NOMO-1 treated with DMSO at 0.1 percent for 48 hours (cell line): ENCODE measurements at regions not wholly inside any gene's neighbourhood (a gene's known extent, or its start where the extent isn't known, plus 50 kb on each side); places are given as distances from the start of the nearest gene placed in this dataset.

Source experiments
- DNase-seq: peaks from one replicate; lab custom pipeline; 2025; ENCODE audit not compliant: unreplicated experiment; lab: John Stamatoyannopoulos, UW

DNA sequence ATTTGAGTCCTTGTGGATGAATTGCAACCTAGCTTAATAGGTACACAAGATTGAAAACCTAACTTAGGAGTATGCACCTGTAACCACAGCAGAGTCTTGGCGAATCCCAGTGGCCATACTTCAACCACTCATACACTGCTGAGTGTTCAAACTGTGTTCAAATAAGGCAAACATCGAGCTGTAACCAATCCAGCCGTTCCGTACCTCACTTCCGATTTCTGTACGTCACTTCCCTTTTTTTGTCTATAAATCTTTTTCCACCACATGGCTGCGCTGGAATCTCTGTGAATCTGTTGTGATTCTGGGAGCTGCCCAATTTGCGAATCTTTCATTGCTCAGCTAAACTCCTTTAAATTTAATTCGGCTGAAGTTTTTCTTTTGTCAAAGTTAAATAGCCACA, 190.6 kb downstream of the MAF start:
- DNase-seq: peak; percentile 28

DNA sequence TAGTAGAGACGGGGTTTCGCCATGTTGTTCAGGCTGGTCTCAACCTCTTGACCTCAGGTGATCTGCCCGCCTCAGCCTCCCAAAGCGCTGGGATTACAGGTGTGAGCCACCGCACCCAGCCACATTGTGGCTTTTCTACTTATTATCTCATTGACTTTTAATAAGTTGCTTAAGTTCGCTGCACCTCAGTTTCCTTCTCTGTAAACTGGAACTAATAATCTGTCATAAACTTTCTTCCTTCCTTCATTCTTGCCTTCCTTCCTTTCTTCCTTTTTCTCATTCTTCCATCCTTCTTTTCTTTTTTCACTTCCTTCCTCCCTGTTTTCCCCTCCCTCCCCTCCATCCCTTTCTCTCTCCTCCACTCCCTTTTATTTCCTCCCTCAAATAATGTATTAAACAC, 192.2 kb downstream of the MAF start:
- DNase-seq: no peak

DNA sequence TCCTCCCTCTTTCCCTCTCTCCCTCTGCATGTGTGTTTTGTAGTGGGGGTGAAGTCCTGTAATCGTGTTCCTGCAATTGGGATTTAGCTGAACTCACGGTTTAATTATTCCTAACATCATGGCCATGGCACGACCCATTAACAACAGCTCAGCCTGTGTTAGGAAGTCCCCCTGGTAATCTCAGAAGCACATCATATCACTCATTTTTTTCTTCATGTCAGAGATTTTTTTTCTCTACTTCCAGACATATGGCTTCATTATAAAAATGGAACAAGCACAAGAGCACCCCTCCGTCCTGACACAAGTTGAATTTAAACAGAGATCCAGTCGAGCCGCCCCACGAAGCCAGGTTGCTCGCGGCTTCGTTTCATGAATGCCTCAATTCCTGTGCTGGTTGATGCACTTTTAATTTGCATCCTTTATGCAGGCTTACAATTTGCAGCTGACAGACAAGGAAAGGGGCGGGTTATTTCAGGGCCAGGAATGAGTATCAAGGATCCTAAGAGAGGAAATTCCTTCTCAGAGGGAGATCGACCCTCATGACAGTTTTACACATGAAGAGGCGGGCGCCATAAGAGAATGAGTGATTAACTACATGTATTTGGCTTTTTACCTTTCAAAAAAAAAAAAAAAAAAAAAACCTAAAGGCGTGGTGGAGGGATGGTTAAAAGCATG, 192.9 kb downstream of the MAF start:
- DNase-seq: no peak

DNA sequence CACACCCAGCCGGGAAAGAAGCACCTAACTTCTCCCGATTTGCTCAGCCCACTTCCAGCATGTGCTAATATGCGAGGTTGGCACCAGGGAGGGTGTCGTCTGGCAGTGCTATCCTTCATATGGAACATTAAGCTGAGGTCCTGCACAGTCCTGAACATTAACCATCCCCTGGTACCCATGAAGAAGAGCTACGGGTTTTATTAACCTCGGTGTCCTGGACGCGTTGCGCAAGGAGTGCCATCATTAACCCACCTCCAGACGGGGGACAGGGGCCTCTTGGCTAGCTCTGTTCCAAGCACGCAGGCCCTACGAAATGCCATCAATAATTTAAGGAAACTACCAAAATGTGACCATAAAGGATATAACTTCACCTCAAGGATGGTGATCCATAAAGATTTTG, 193.5 kb downstream of the MAF start:
- DNase-seq: no peak

DNA sequence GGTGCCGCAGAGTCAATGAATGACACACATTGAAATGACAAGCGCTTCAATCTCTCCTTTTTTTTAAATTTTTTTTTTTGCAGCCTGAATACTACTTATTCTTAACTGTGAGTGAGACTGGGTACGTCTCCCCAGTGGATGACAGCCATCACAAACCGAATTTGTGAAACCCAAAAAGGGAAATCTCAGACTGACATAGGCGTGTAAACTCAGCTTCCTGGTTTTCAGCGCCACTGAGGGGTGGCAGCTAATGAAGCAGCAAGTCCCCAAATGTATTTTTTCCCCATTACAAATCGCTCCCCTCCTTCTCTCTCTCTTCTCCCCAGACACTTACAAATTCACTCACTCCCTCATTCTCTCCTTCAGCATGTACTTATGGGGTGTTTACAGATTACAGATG, 196.0 kb downstream of the MAF start:
- peak; percentile 23 for DNase-seq

DNA sequence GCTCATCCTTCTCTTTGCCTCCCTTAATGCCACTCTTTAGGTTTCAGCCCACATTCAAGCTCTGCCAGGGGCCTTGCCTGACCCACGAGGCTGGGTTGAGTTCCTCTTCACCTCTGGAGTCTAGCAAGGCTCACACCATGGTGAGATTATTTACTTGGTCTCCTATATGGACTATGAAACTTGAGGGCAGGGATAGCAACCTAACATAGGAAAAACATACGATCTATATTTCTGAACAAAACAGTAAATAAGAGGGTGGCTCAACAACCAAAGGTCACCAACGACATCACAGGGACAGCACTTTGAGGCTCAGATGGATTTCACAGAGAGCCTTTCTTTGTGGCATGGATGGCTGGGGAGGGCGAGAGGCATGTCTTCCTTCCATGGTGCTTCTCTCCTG, 197.0 kb downstream of the MAF start:
- no peak for DNase-seq

DNA sequence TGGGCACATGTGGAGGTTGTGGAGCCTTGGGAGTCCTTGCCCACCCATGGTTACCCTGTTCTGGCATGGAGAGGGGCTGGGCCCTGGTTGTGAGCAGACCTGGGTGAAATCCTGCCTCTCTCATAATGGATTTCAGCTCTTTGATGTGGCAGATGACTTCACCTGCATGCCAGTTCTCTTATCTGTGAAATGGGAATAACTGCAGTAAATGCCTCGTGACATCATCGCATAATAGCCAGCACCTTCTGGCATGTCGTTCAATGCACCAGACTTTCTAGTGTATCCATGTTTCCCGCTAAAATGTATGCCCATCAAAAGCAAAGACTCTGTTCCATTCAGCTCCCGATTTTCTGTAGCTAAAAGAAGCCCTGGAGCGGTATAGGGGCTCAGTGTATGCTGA, 197.6 kb downstream of the MAF start:
- DNase-seq: no peak

DNA sequence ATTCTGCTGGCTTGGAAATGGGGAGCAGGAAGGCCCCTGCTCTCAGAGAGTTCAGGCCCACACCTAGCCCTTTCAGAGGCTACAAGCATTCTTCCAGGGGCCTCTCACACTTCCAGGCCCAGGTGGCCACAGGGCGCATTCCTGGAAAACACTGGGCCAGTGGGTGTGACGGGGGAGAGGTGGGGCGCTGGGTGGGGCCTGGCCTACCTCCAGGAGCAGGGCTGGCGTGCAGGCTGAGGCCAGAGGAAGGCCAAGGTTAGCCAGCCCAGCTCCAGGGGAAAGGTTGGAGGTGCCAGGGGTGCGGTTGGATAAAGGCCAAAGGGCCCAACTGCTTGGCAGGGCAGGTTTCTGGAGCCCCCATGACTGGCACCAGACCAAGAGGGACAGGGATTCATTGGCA, 198.2 kb downstream of the MAF start:
- DNase-seq: no peak

DNA sequence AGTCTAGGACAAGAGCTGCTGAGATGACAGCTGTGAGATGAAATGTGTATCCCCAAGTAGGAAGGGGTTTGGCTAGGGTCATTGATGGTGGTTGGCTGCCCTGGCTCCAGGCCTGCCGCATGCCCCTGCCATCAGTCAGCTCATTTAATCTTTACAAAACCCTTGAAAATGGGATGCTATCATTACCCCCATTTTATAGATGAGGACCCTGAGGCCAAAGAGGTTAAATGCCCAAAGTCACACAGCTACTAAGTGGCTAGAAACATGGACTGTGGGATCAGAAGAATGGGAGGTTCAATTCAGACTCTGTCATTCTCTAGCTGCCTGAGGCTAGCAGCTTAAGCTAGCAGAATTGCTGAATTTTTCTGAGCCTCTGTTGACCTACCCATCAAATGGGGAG, 198.8 kb downstream of the MAF start:
- no peak for DNase-seq

DNA sequence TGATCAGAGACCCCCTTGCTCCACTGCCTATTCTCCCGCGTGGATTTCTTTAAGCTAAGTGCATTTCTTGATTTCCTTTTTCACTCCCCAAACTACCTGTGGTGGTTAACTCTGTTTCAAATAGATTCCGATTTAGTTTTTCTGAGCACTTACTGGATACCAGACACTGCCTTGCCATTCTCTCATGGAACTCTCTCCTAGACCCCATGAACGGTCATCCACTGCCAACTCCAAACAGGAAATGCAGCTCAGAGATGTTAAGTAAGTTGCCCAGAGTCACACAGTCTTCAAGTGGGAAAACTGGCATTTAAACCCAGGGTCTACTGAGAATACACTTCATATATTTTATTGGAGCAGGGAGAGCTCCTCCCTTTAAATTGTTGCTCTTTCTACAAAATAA, 199.4 kb downstream of the MAF start:
- DNase-seq: no peak

DNA sequence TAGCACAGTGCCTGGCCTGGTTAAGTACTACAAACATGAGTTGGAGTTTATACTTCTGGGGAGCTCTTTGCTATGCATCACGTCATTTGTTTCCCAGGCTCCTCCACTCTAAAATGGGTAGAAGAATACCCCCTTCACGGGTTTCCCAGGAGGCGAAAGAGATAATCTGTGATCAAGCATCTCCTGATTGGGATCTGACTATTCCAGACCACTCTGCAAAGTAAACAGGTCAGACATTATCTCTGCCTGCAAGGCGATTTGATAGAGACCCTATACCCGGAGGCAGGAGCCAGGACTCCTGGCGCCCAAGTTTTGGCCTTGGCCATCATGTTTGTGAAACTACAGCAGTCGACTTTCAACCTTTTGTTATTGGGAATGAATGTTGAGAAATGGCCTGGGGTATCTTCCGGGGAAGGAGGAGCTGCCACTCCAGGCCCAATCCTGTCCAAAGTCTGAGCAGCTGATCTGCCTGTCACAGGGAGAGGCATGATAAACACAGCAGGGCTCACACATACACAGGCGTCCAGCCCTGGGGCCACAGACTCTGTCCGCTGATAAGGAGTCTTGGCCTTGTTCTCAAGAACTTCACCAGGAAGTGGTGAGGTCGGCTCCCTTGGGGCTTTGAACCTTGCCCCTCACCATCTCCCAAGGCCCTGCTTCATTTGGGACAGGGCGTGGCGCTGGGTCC, 199.9 kb downstream of the MAF start:
- no peak for DNase-seq

DNA sequence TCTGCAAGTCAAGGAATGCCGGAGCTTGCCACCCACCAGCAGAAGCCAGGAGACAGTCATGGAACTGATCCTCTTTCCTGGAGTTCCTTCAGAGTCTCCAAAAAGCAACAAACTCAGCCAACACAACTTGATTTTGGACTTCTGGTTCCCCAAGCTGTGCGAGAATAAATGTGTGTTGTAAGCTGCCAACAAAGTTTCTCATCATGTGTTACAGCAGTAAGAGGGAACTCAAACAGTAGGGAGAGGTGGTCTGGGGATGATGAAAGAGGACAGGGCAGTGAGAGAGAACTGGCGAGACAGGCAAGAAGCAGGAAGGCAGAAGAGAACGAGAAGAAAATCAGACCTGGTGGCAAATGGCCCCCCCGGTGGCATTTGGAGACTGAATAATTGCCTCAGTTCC, 204.9 kb downstream of the MAF start:
- DNase-seq: peak; percentile 21

DNA sequence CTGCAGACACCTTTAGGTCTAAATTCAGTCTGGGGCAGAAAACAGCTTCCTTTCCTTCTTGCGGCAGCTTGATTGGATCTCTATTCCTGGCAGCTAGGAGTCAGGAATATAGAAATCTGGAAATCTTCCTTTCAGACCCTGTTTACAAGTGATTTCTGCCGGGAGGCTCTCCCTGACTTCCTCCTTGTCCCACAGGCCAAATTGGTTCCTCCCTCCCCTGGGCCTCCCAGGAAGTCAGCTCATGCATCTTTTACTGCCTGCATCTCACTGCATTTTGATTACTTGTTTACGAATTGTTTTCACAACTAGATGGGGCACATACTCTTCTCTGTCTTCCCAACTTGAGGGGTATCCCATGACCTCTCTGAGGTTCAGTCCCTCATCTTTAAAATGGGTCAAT, 206.3 kb downstream of the MAF start:
- DNase-seq: no peak

DNA sequence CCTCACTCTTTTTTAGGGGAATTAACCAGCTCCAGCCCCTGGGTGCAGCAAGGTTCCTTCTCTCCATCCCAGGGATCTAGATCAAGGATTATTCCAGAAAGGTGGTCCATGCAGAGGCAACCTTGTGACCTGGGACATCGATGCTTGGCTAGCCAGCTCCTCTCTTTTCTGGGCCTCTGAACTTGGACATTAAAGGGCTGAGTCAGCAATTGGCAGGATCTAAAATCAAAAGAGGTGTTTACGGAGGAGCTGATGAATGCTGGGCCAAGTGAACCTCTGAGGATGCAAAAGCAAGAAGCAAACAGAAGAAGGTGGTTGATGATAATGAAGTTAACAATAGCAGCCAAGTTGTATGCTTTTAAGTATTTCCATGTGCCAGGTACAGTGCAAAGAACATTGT, 207.0 kb downstream of the MAF start:
- DNase-seq: no peak

DNA sequence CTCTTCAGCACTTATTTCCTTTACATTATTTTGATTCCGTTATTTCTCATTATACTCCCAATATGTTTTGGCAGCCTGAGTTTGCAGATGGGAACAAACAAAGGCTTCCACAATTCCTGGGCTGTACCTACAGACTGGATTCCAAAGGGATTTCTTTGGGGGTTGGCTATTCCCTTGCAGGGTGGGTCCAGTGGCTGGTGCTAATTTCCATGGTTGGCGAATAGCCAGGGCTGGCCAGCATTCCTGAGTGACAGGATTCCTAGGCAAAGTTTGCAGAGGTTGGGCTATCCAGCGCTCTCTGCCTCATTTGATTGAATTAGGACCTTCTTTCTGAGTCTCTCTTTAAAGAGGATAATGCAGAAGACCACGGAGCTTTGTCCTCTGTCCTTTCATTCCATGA, 207.4 kb downstream of the MAF start:
- no peak for DNase-seq

DNA sequence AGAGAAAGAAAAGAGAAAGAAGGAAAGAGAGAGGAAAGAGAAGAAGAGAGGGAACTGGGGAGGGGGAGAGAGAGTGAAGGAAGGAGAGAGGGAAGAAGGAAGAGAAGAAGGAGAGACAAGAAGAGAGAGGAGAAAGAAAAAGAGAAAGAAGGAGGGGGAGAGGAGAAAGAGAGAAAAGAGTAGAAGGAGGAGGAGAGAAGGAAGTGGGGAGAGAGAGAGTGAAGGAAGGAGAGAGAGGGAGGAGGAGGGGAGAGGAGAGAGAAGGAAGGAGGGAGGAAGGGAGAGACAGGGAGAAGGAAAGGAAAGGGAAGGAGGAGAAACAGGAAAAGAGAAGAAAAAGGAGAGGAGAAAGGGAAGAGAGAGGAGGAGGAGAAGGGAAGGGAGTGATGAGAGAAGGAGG, 208.5 kb downstream of the MAF start:
- DNase-seq: no peak

DNA sequence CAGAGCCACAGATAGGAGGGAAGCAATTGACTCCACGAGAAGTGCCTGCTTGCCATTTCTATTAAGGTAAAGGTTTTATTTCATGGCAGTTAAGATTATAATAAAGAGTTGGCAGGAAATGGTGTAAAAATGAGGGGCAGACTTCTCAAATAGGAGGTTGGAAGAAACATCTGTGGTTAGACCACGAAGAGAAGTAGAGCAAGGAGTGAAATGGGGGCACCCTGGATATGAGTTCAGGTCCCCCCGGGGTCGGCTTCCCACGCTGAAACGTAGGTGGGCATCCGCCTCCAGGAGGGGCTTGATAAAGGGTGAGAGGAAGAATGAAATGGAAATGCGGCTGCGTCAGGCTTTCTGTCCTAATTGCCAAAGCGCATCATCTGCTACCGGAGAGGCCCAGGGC, 209.1 kb downstream of the MAF start:
- DNase-seq: no peak

DNA sequence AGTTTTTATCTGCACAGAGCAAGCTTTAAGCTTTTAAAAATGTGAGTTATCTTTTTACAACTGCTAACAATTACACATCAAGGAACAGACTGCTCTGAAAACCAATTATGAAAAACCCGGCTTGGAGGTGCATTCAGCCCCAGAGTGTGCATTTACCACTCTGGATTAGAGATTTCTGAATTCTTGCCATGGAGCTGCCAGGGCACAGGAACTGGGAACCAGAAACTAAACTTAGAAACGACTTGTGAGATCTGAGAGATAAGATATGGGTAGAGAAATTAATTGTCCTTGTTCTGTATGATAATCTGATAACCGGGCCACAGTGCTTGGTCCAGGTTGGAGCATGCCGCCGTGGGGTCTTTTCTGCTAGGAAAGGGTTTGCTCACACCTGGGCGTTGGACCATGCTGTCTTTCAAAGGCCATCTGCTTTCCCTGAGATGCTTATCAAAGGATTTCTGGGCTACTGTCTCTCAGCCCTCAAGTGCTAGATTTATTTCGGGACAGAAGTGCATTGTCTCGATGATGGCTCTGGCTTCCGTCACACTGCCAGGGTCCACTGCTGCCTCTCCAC, 210.0 kb downstream of the MAF start:
- DNase-seq: no peak

DNA sequence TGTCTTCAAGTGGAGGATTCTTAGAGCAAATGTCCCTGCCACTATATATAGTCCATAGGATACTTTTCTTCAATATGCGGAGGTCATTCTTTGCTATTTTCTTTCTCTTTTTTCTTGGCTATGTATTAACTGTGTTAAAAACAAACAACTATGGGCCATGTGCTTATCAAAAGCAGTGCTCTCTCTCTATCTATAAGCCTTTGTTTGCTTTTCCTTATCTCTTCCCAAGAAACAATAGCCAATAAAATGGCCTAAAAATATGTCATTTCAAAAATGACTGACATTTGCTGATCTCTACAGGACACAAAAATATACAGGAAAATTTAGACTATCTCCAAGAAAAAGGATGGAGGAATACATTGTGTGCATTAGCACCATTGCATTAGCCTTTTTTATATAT, 212.1 kb downstream of the MAF start:
- DNase-seq: no peak

DNA sequence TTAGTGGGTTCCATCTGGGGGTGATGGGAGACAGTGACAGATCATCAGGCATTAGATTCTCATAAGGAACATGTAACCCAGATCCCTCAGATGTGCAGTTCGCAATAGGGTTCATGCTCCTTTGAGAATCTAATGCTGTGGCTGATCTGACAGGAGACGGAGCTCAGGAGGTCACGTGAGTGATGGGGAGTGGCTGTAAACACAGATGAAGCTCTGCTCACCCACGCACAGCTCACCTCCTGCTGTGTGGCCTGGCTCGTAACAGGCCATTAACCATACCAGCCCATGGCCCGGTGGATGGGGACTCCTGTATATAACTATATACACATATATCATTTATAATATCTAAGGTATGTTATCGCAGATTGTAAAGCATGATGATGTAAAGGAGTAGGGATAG, 214.2 kb downstream of the MAF start:
- no peak for DNase-seq

DNA sequence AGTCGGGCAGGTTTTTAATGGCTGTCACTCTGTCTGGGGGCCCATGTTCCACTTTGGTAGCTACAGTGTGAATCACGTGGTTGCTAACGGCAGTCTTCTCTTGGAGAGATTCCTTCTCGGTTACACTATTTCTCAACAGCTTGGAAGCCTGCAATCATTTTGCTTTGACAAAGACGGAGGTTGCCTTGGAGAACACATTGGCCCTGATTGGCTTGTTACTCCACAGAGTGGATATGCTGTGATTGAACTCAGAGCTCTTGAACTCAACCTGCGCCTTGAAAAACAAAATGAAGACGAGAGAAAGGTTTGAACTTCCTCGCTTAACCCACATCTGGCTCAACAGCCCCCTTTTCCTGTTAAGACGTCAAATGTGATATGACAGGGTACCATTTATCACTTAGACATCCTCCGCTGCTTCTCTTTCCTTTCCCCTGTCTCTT, 218.9 kb downstream of the MAF start:
- DNase-seq: peak; percentile 9

DNA sequence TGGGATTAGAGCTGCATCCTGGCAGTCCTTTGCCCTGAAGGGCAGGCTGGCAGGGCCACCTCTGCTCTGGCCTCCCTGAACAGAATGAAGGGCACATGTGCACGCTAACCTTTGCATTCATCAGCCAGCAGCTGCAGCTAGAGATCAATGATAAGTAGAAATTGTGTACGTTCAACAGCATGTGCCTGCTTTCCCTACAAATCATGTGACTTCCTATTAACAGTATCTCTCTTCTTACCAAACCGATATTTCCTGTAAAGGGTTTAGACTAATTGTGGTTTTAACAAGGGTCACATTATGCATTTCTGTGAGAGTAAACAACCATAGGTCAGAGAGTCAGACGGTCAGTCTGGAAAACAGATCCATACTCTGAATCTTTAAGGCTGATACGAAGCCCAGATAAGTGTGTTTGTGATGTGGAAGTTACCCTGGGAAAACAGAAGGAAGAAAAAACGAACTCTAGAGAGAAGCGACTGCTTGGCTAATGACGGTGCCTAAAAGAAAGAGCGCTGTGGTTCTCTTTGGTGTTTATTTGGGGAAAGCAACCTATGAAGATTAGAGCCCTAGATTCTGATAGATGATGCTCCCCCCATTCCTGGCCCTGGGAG, 219.4 kb downstream of the MAF start:
- peak; percentile 40 for DNase-seq
